ENCODE measurements at regions not wholly inside any gene's neighbourhood (a gene's known extent, or its start where the extent isn't known, plus 50 kb on each side); places are given as distances from the start of the nearest gene placed in this dataset.

- TF ChIP-seq CTCF (IDR thresholded peaks at IDR 0.05) (no peak), POLR2AphosphoS5 (IDR thresholded peaks at IDR 0.05; ENCODE audit: low read depth, low read length) (no peak)
These were observed 267.0 kb downstream of the CCDC85A start for GRCh38 chr2:56450772-56451171.

Measured in Panc1 (cell line).